Bronchial epithelial cell (primary cell): ENCODE measurements at regions not wholly inside any gene's neighbourhood (a gene's known extent, or its start where the extent isn't known, plus 50 kb on each side); places are given as distances from the start of the nearest gene placed in this dataset.

Experiments used
- DNase-seq: peaks from one replicate; pipeline ENCODE4 v3.0.0-alpha.2; 2010; ENCODE audit warnings: low read depth
- FAIRE-seq: peaks from 2 replicates; lab custom pipeline; 2011; peaks lifted over from hg19 to GRCh38; lab: Jason Lieb, UNC
- H3K27me3 ChIP-seq: 2 replicates; pipeline ENCODE4 v1.5.1; 2011; ENCODE audit warnings: low read length; ENCODE audit not compliant: control insufficient read depth, insufficient read depth
- H3K36me3 ChIP-seq: 2 replicates; pipeline ENCODE4 v1.5.1; 2011; ENCODE audit warnings: low read length; ENCODE audit not compliant: control insufficient read depth, insufficient read depth
- H3K4me3 ChIP-seq: 2 replicates; pipeline ENCODE4 v1.5.1; 2011; ENCODE audit warnings: mild to moderate bottlenecking, low read depth, low read length, control low read depth
- TF ChIP-seq, protein P1 (sequence below): IDR thresholded peaks from 2 replicates; pipeline ENCODE4 v1.5.1; 2011; ENCODE audit warnings: mild to moderate bottlenecking, moderate library complexity, low read length, control low read depth, inconsistent platforms; ENCODE audit not compliant: insufficient read depth, severe bottlenecking

DNA sequence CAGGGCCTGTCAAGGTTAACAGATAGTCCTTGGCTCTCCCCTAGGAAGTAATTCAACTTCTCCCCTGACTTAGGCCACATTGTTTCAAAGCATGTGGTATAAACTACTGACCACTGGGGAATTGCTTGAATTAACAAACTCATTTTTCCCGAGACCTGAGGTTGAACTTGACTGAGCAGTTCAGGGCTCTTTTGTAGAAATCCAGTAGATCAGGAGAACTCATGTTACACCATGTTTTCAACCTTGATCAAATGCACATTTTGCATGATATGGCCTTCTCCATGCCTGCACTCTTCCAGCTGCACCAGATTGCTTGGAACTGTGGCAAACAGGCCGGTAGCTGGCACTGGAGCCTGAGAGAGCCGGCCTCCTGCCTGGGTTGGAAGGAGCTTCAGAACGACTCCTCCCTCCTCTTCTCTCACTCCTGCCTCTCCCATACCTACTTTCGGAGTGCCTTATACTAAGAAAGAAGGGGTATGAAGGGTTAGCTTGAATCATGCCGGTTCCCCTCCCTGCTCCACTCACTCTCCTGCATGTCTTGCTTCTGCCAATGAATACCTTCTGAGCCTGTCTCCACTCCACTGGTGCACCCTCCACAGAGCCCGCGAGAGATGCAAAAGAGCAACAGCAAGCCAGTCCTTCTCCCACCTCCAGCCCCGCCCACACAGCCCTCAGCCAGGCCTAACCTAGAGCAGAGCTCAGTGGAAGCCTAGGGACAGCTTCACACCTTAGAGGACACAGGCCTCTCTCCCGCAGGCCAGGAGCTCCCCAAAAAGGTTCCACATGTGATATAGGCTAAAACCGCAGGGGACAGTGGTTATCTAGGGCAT lies 159.4 kb downstream of the MACROH2A1 start:
- Histone ChIP-seq H3K36me3 (no peaks in the 10 kb centered on the region), H3K27me3 (no peaks in the 10 kb centered on the region), H3K4me3 (no peak overlapping the region)
- TF ChIP-seq, protein P1, sequence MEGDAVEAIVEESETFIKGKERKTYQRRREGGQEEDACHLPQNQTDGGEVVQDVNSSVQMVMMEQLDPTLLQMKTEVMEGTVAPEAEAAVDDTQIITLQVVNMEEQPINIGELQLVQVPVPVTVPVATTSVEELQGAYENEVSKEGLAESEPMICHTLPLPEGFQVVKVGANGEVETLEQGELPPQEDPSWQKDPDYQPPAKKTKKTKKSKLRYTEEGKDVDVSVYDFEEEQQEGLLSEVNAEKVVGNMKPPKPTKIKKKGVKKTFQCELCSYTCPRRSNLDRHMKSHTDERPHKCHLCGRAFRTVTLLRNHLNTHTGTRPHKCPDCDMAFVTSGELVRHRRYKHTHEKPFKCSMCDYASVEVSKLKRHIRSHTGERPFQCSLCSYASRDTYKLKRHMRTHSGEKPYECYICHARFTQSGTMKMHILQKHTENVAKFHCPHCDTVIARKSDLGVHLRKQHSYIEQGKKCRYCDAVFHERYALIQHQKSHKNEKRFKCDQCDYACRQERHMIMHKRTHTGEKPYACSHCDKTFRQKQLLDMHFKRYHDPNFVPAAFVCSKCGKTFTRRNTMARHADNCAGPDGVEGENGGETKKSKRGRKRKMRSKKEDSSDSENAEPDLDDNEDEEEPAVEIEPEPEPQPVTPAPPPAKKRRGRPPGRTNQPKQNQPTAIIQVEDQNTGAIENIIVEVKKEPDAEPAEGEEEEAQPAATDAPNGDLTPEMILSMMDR, result no peak
- FAIRE-seq, result no peak
- no peak for DNase-seq

DNA sequence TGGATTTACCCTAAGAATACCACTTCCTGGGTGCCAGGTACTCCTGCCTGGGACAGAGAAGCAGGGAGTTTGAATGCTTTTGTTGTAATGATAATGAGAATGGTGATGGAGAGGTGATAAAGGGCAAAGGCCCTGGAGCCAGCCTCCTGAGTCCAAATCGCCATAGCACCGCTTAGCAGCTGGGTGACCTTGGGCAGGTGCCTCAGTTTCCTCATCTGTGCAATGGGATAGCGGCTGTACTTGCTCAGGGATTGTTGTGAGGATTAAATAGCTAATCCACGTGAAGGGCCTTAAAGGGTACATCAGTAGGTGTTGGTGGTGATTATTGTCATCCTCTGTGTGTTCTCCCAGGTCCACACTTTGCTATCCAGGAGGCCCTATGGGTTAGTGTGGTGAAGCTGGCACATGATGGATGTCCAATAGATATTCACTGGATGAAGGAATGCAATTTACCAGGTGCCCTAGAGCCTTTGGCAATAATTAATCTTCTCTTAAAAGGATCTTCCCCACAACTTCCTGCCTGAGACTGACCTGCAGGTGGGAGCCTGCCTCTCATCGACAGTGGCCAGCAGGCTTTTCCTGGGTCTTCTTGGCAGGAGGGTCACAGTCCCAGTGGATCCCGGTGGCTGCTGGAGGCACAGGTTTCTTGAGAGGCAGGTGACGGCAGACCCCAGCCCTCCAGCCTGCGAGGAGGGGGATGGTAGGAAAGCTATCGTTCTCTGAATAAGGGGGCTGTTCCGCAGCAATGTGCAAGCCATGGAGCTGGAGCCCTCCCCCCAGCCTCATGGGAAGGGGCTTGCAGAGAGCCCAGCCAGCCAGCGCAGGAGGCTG lies 160.2 kb downstream of the MACROH2A1 start:
- DNase-seq (no peak), FAIRE-seq (no peak)
- TF ChIP-seq, protein P1, result no peak
- Histone ChIP-seq H3K27me3 (no peaks in the 10 kb centered on the region), H3K36me3 (no peaks in the 10 kb centered on the region), H3K4me3 (no peak overlapping the region)

DNA sequence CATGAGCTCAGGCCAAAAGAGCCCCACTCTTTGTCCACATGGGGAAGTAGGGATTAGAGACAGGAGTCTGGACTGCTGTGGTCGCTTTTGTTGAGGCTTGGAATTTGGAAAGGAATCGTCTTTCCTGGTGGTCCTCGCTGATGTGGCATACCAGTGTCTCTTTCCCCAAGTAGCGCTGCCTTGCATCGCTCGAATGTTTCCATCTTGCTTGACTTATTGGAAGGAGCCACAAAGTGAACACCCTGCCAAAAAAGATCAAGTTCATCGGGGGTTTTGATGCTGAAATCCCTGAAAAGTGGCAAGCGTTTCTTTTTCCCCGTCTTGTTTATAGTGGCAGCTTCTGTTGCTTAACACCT lies 161.3 kb downstream of the MACROH2A1 start:
- H3K27me3 ChIP-seq, result no peaks in the 10 kb centered on the region
- FAIRE-seq (peak; percentile 18), DNase-seq (no peak)
- no peak overlapping the region for H3K4me3 ChIP-seq
- no peaks in the 10 kb centered on the region for H3K36me3 ChIP-seq
- TF ChIP-seq, protein P1, result no peak

DNA sequence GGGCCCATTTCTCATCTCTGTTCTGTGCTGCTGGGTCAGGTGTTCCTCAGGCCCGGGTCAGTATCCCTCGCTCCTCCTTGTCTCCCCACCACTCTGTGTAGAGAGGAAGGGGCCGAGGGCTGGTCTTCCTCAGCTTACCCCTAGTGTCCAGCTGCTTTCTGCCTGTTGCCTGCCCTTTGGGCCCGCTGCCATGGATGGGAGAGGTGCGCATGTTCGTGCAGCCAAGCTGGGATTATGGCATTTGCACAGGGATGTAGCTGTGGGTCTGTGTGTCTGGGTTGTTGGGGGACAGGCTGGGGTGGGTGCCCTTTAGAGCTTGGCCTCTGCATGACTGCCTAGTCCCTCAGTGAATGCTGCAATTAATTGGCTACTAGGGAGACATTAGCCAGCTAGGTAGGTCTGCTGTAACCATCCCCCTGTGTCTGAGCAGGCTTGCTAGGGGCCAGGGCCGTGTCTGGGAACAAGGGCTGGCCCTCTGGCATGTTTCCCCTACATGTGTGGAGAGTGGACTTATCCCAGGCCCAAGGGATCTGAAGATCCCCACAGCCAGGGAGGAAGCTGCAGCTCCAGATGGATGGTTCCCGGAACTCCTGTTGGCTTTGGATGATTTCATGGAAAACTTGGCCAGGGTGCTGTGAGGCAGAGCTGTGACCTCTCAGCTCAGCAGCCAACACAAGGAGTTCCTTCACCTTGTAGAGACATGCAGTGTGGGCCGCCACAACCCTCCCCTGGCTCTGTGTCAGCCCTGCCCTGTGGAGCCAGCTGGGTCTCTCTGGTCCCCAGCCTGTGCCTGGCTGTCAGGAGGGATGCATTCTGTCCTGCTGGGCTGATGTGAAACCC lies 161.9 kb downstream of the MACROH2A1 start:
- no peak for FAIRE-seq
- Histone ChIP-seq H3K36me3 (no peaks in the 10 kb centered on the region), H3K4me3 (no peak overlapping the region), H3K27me3 (no peaks in the 10 kb centered on the region)
- TF ChIP-seq, protein P1, result no peak
- DNase-seq, result peak; percentile 46

DNA sequence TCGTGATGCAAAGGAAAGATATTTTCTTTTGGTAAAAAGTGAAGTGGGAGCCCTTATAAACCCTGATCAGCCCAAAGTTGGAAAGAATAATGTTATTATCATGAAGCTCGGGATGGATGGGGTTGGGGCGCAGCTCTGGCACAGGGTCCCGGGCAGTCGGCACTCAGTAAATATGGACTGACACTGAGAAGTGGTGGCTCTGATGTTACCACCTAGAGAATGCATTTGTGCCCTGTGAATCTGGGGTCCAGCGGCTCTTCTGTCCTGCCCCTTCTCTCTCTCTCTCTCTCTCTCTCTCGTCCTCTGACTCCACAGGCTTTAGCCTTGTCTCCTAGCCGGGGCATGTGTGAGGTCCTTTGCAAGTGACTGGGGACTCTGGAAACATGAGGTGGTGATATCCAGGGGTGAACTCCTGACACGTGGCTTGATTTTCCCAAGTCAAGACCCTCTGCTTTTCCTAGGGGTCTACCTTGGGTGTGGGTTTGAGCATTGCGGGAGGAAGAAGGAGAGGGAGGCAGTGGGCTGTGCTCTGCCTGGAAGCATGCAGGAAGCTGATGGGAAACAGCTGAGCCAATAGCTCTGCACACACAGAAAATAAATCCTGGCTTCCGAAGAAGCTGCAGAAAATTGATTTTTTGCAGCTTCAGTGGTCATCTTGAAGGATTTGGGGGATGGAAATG lies 162.7 kb downstream of the MACROH2A1 start:
- DNase-seq, result no peak
- TF ChIP-seq, protein P1, result no peak
- H3K4me3 ChIP-seq, result no peak overlapping the region
- no peaks in the 10 kb centered on the region for H3K36me3 ChIP-seq
- no peaks in the 10 kb centered on the region for H3K27me3 ChIP-seq
- no peak for FAIRE-seq
